KMS-11 (cell line): ENCODE measurements at regions not wholly inside any gene's neighbourhood (a gene's known extent, or its start where the extent isn't known, plus 50 kb on each side); places are given as distances from the start of the nearest gene placed in this dataset.

Experiments
- H2AFZ ChIP-seq: fragments of 200-600 bp; sonication (generic); 2 replicates; pipeline ENCODE4 v1.6.1; 2016; ENCODE audit warnings: antibody characterized with exemption, mixed run types, low read depth
- H3K27ac ChIP-seq: fragments of 200-600 bp; sonication (generic); 2 replicates; pipeline ENCODE4 v1.6.1; 2016; ENCODE audit warnings: mild to moderate bottlenecking, mixed run types
- H3K27me3 ChIP-seq: fragments of 200-600 bp; sonication (generic); 2 replicates; pipeline ENCODE4 v1.6.1; 2017; ENCODE audit warnings: mild to moderate bottlenecking, low read depth, mixed run types, moderate library complexity; ENCODE audit not compliant: insufficient read depth
- H3K36me3 ChIP-seq: fragments of 200-600 bp; sonication (generic); 2 replicates; pipeline ENCODE4 v1.6.1; 2017; ENCODE audit warnings: mild to moderate bottlenecking, mixed run types; ENCODE audit not compliant: insufficient read depth
- H3K4me1 ChIP-seq: fragments of 200-600 bp; sonication (generic); 2 replicates; pipeline ENCODE4 v1.6.1; 2016; ENCODE audit warnings: mild to moderate bottlenecking, low read depth, mixed run types; ENCODE audit not compliant: poor library complexity, severe bottlenecking
- H3K4me2 ChIP-seq: fragments of 200-600 bp; sonication (generic); 2 replicates; pipeline ENCODE4 v1.7.0; 2016; ENCODE audit warnings: mild to moderate bottlenecking, mixed run types
- H3K4me3 ChIP-seq: fragments of 200-600 bp; sonication (generic); IDR thresholded peaks from 2 replicates; pipeline ENCODE4 v1.6.1; 2017; ENCODE audit warnings: low read depth, low read length, mixed read lengths; ENCODE audit not compliant: insufficient read depth
- H3K79me2 ChIP-seq: fragments of 200-600 bp; sonication (generic); 2 replicates; pipeline ENCODE4 v1.6.1; 2016; ENCODE audit warnings: low read depth, mixed run types; ENCODE audit not compliant: insufficient read depth
- H3K9ac ChIP-seq: fragments of 200-600 bp; sonication (generic); 2 replicates; pipeline ENCODE4 v1.6.1; 2016; ENCODE audit warnings: mild to moderate bottlenecking, mixed run types
- H4K20me1 ChIP-seq: fragments of 200-600 bp; sonication (generic); 2 replicates; pipeline ENCODE4 v1.6.1; 2016; ENCODE audit warnings: mild to moderate bottlenecking, mixed run types; ENCODE audit not compliant: insufficient read depth
- TF ChIP-seq, protein P1 (sequence below): fragments of 200-600 bp; sonication (generic); conservative IDR thresholded peaks from 2 replicates; pipeline ENCODE4 v1.6.1; 2017; ENCODE audit warnings: low read depth, mild to moderate bottlenecking, antibody characterized with exemption, low read length, moderate library complexity, mixed read lengths

DNA sequence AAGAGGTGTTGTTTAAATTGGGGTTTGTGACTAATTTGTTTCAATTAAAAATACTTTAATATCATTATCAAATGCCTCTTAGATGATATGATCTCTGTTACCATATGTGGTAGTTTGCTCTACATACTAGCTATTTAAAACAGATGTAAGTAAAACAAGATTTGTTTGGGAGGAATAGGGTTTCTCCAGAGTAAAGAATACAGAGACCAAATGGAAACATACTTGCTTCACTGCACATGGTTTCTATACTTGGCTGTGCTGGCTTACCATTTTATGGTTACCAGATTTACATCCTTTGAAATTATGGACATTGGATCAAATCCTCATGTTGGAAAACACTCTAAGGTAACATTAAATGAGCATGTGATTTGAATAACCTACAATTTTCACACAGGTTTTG lies 588.3 kb downstream of the CD109 start:
- TF ChIP-seq, protein P1, sequence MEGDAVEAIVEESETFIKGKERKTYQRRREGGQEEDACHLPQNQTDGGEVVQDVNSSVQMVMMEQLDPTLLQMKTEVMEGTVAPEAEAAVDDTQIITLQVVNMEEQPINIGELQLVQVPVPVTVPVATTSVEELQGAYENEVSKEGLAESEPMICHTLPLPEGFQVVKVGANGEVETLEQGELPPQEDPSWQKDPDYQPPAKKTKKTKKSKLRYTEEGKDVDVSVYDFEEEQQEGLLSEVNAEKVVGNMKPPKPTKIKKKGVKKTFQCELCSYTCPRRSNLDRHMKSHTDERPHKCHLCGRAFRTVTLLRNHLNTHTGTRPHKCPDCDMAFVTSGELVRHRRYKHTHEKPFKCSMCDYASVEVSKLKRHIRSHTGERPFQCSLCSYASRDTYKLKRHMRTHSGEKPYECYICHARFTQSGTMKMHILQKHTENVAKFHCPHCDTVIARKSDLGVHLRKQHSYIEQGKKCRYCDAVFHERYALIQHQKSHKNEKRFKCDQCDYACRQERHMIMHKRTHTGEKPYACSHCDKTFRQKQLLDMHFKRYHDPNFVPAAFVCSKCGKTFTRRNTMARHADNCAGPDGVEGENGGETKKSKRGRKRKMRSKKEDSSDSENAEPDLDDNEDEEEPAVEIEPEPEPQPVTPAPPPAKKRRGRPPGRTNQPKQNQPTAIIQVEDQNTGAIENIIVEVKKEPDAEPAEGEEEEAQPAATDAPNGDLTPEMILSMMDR: no peak
- H3K36me3 ChIP-seq: no peaks in the 10 kb centered on the region
- no peak overlapping the region for H3K4me2 ChIP-seq
- no peak overlapping the region for H3K4me3 ChIP-seq
- no peaks in the 10 kb centered on the region for H4K20me1 ChIP-seq
- no peaks in the 10 kb centered on the region for H3K4me1 ChIP-seq
- no peaks in the 10 kb centered on the region for H3K27me3 ChIP-seq
- no peak overlapping the region for H2AFZ ChIP-seq
- H3K9ac ChIP-seq: no peak overlapping the region
- no peak overlapping the region for H3K27ac ChIP-seq
- H3K79me2 ChIP-seq: no peaks in the 10 kb centered on the region

DNA sequence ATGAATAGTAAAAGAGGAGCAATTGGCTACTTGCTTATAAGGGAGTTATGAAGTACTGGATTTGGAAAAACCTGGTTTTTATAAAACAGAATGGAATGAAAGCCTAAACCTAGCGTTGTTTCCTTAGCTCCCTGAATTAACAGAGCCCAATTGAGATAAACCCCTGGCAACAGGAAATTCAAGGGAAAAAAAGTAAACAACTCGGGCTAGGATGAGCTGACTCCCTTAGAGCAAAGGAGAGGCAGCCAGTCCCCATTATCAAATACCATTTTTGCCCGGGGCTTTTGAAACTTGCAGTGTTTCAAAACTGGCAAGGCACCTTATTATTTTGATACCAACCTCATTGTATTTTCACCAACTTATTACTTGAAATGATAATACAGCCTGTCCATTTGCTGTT lies 587.5 kb downstream of the CD109 start:
- no peaks in the 10 kb centered on the region for H3K36me3 ChIP-seq
- no peak overlapping the region for H3K4me3 ChIP-seq
- no peak overlapping the region for H3K4me2 ChIP-seq
- H3K9ac ChIP-seq: no peak overlapping the region
- no peaks in the 10 kb centered on the region for H4K20me1 ChIP-seq
- no peak overlapping the region for H3K27ac ChIP-seq
- H3K27me3 ChIP-seq: no peaks in the 10 kb centered on the region
- no peaks in the 10 kb centered on the region for H3K4me1 ChIP-seq
- H3K79me2 ChIP-seq: no peaks in the 10 kb centered on the region
- H2AFZ ChIP-seq: no peak overlapping the region
- TF ChIP-seq, protein P1: no peak

DNA sequence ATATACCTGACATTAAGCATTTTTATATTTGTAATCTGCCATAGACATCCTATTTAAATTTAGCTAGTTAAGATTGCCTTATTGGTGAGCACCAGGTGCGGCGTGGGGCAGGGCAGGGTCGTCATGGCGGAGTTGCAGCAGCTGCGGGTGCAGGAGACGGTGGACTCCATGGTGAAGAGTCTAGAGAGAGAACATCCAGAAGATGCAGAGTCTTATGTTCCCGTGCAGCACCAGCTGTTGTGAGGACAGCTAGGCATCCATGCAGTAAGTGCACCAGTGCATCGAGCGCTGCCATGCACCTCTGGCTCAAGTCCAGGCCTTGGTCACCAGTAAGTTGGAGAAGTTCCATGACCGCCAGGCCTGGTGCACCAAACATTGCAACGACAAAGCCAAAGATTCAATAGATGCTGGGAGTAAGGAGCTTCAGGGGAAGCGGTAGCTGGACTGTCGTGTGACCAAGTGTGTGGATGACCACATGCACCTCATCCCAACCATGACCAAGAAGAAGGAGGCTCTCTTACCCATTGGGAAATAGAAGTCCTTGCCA lies 586.2 kb downstream of the CD109 start:
- Histone ChIP-seq H3K79me2 (no peaks in the 10 kb centered on the region), H3K4me1 (no peaks in the 10 kb centered on the region), H3K4me3 (no peak overlapping the region), H2AFZ (no peak overlapping the region), H3K36me3 (no peaks in the 10 kb centered on the region), H3K27ac (no peak overlapping the region), H3K9ac (no peak overlapping the region), H4K20me1 (no peaks in the 10 kb centered on the region), H3K4me2 (no peak overlapping the region), H3K27me3 (no peaks in the 10 kb centered on the region)
- TF ChIP-seq, protein P1: no peak

DNA sequence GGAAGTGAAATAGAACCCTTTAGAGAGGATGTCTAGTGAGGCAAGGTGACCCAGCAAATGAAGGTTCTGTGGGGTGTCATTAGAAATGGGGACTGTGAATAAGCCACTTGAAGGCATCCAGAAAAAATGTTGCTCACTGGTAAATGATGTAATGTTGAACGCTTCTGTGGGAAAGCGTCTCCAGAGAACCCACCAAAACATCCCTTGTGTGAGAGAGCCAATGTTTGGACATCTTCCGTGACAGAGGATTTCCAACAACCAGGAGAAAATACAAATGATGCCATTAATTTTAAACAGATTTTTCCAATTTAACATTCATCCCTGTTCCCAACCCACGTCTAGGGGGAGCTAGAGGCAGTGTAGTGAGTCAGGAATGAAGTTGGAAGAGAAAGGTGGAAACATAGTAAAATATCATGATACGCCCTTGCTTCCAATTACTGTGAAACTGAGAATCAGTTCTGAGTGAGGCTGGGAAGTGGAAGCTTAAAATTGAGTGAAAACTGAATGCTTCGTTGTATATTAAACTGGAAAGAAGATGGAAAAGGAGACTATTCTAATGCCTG lies 584.2 kb downstream of the CD109 start:
- Histone ChIP-seq H4K20me1 (no peaks in the 10 kb centered on the region), H3K9ac (no peak overlapping the region), H3K79me2 (no peaks in the 10 kb centered on the region), H3K4me3 (no peak overlapping the region), H3K4me2 (no peak overlapping the region), H3K36me3 (no peaks in the 10 kb centered on the region), H3K4me1 (no peaks in the 10 kb centered on the region), H3K27me3 (no peaks in the 10 kb centered on the region), H3K27ac (no peak overlapping the region), H2AFZ (no peak overlapping the region)
- TF ChIP-seq, protein P1: no peak
